HEK293 (cell line): ENCODE measurements at regions not wholly inside any gene's neighbourhood (a gene's known extent, or its start where the extent isn't known, plus 50 kb on each side); places are given as distances from the start of the nearest gene placed in this dataset.
A peak's percentile ranks its signal among the peaks of the same experiment; 100 is the strongest.

Source experiments
- CTCF ChIA-PET: fragments of 350-600 bp; formaldehyde crosslinking; extraction: SDS; loops from one replicate; lab custom pipeline; 2021; ENCODE audit warnings: antibody characterized with exemption; lab: Yijun Ruan, JAX
- POLR2A ChIA-PET: fragments of 300-600 bp; formaldehyde crosslinking; extraction: SDS; loops from one replicate; lab custom pipeline; 2020; ENCODE audit warnings: antibody characterized with exemption, inconsistent platforms; lab: Yijun Ruan, JAX
- H3K27ac ChIP-seq: fragments of 200-500 bp; sonication (Bioruptor generic); 2 replicates; pipeline ENCODE4 v1.5.1; 2014; ENCODE audit warnings: low read depth, low read length, control low read depth, inconsistent platforms; ENCODE audit errors: extremely low read depth
- H3K36me3 ChIP-seq, 2 experiments: fragments of 200-500 bp in 1 of 2; sonication (Bioruptor generic) in 1 of 2; 1 replicate in 1 of 2; 2 replicates in 1 of 2; pipeline ENCODE4 v1.5.1; 2014 to 2017; ENCODE audit warnings: inconsistent platforms in 2 of 2, low read length in 2 of 2; ENCODE audit not compliant: control insufficient read depth in 2 of 2, insufficient read depth in 1 of 2
- H3K4me1 ChIP-seq: fragments of 200-500 bp; sonication (Bioruptor generic); 2 replicates; pipeline ENCODE4 v1.5.1; 2014; ENCODE audit warnings: mild to moderate bottlenecking, low read length, inconsistent platforms; ENCODE audit not compliant: control insufficient read depth, insufficient read depth
- H3K4me3 ChIP-seq: 2 replicates; pipeline ENCODE4 v1.5.1; 2011; ENCODE audit warnings: low read depth, mild to moderate bottlenecking, control low read depth, low read length, moderate library complexity
- H3K9me3 ChIP-seq: fragments of 200-500 bp; sonication (Bioruptor generic); 2 replicates; pipeline ENCODE4 v1.5.1; 2014; ENCODE audit warnings: low read depth, low read length, inconsistent platforms; ENCODE audit not compliant: control insufficient read depth, insufficient read depth
- ATF2 ChIP-seq: fragments of 450-650 bp; formaldehyde crosslinking; IDR thresholded peaks from 2 replicates; pipeline ENCODE4 v1.5.1; 2016; ENCODE audit warnings: missing biosample characterization, missing genetic modification characterization, low read depth
- GLI4 ChIP-seq: fragments of 450-650 bp; formaldehyde crosslinking; IDR thresholded peaks from 2 replicates; pipeline ENCODE4 v1.5.1; 2016; ENCODE audit warnings: missing biosample characterization, missing genetic modification characterization
- PRDM6 ChIP-seq: fragments of 450-650 bp; formaldehyde crosslinking; IDR thresholded peaks from 2 replicates; pipeline ENCODE4 v1.5.1; 2017; ENCODE audit warnings: missing biosample characterization, missing genetic modification characterization
- ZBTB1 ChIP-seq: fragments of 450-650 bp; formaldehyde crosslinking; IDR thresholded peaks from 2 replicates; pipeline ENCODE4 v1.5.1; 2016; ENCODE audit warnings: missing biosample characterization, missing genetic modification characterization
- ZBTB17 ChIP-seq: fragments of 450-650 bp; formaldehyde crosslinking; IDR thresholded peaks from 2 replicates; pipeline ENCODE4 v1.5.1; 2016; ENCODE audit warnings: missing biosample characterization, missing genetic modification characterization
- ZNF114 ChIP-seq: fragments of 450-650 bp; formaldehyde crosslinking; IDR thresholded peaks from 2 replicates; pipeline ENCODE4 v1.5.0; 2017; ENCODE audit warnings: missing biosample characterization, missing genetic modification characterization
- ZNF175 ChIP-seq: fragments of 450-650 bp; formaldehyde crosslinking; IDR thresholded peaks from 2 replicates; pipeline ENCODE4 v1.5.1; 2016; ENCODE audit warnings: missing biosample characterization, missing genetic modification characterization
- ZNF23 ChIP-seq: fragments of 450-650 bp; formaldehyde crosslinking; IDR thresholded peaks from 2 replicates; pipeline ENCODE4 v1.5.1; 2016; ENCODE audit warnings: missing biosample characterization, missing genetic modification characterization, borderline replicate concordance
- ZNF248 ChIP-seq: fragments of 450-650 bp; formaldehyde crosslinking; IDR thresholded peaks from 2 replicates; pipeline ENCODE4 v1.5.1; 2017; ENCODE audit warnings: missing biosample characterization, missing genetic modification characterization
- ZNF544 ChIP-seq: fragments of 450-650 bp; formaldehyde crosslinking; IDR thresholded peaks from 2 replicates; pipeline ENCODE4 v1.5.0; 2017; ENCODE audit warnings: missing biosample characterization, missing genetic modification characterization
- ZNF571 ChIP-seq: fragments of 450-650 bp; formaldehyde crosslinking; IDR thresholded peaks from 2 replicates; pipeline ENCODE4 v1.5.0; 2017; ENCODE audit warnings: missing biosample characterization, missing genetic modification characterization
- ZNF658 ChIP-seq: fragments of 450-650 bp; formaldehyde crosslinking; IDR thresholded peaks from 2 replicates; pipeline ENCODE4; 2016; ENCODE audit warnings: missing biosample characterization, missing genetic modification characterization
- ZSCAN18 ChIP-seq: fragments of 450-650 bp; formaldehyde crosslinking; IDR thresholded peaks from 2 replicates; pipeline ENCODE4 v1.5.1; 2016; ENCODE audit warnings: missing biosample characterization, missing genetic modification characterization
- ZSCAN4 ChIP-seq: fragments of 450-650 bp; formaldehyde crosslinking; IDR thresholded peaks from 2 replicates; pipeline ENCODE4 v1.5.1; 2017; ENCODE audit warnings: missing biosample characterization, missing genetic modification characterization

GRCh38 chr1:30579580-30579979 is 143.8 kb downstream of the MATN1 start:
- H3K27ac ChIP-seq, result no peak overlapping the region
- no peaks in the 10 kb centered on the region for H3K9me3 ChIP-seq
- CTCF ChIA-PET, result interaction anchor here (0.6 kb wide), 1 partner anchor 1359 kb away, joined by 3 read pairs; no protein-coding TSS in a partner anchor
- no peaks in the 10 kb centered on the region for H3K4me1 ChIP-seq
- no peak for TF ChIP-seq ZNF114 (tag by site-specific recombination)
- TF ChIP-seq ATF2 (tag by site-specific recombination), result peak; percentile 59
- TF ChIP-seq, all 188 proteins: peak for 1
- Histone ChIP-seq H3K36me3 (no peaks in the 10 kb centered on the region), H3K4me3 (no peak overlapping the region)
- POLR2A ChIA-PET, result no interaction called here

GRCh38 chr1:30575066-30575465 is 148.3 kb downstream of the MATN1 start:
- CTCF ChIA-PET, result no interaction called here
- Histone ChIP-seq H3K27ac (no peak overlapping the region), H3K4me1 (no peaks in the 10 kb centered on the region), H3K9me3 (no peaks in the 10 kb centered on the region), H3K4me3 (no peak overlapping the region), H3K36me3 (no peaks in the 10 kb centered on the region)
- POLR2A ChIA-PET, result no interaction called here
- TF ChIP-seq ZNF544 (tag by site-specific recombination) (no peak), ZNF248 (tag by site-specific recombination) (no peak), ZNF23 (no peak), GLI4 (no peak), PRDM6 (tag by site-specific recombination) (no peak), ZSCAN4 (no peak)

GRCh38 chr1:30572192-30572591 is 151.2 kb downstream of the MATN1 start:
- CTCF ChIA-PET, result no interaction called here
- TF ChIP-seq ZNF658 (tag by site-specific recombination) (no peak), ZNF571 (tag by site-specific recombination) (no peak), ZBTB1 (no peak)
- TF ChIP-seq, all 188 proteins: peak for 0
- H3K4me3 ChIP-seq, result no peak overlapping the region
- H3K36me3 ChIP-seq, result no peaks in the 10 kb centered on the region
- H3K4me1 ChIP-seq, result no peaks in the 10 kb centered on the region
- no peak overlapping the region for H3K27ac ChIP-seq
- POLR2A ChIA-PET, result no interaction called here
- no peaks in the 10 kb centered on the region for H3K9me3 ChIP-seq

GRCh38 chr1:30571380-30571779 is 152.0 kb downstream of the MATN1 start:
- ChIA-PET POLR2A (no interaction called here), CTCF (no interaction called here)
- Histone ChIP-seq H3K36me3 (no peaks in the 10 kb centered on the region), H3K27ac (no peak overlapping the region), H3K9me3 (no peaks in the 10 kb centered on the region), H3K4me1 (no peaks in the 10 kb centered on the region), H3K4me3 (no peak overlapping the region)
- TF ChIP-seq ZSCAN18 (tag by site-specific recombination) (no peak), ZNF175 (tag by site-specific recombination) (no peak), ZBTB17 (no peak)
